IgD-negative memory B cell (primary cell): ENCODE measurements at regions not wholly inside any gene's neighbourhood (a gene's known extent, or its start where the extent isn't known, plus 50 kb on each side); places are given as distances from the start of the nearest gene placed in this dataset.

Experiments used
- H3K27ac Mint-ChIP-seq, 3 donors: one replicate each; pipeline ENCODE4 v1.8.0; 2020 to 2022; ENCODE audit warnings: mild to moderate bottlenecking in 3 of 3, mixed read lengths in 3 of 3, moderate library complexity in 1 of 3
- H3K27me3 Mint-ChIP-seq: one replicate; pipeline ENCODE4 v1.8.0; 2021; ENCODE audit warnings: mixed read lengths
- H3K36me3 Mint-ChIP-seq: one replicate; pipeline ENCODE4 v1.8.0; 2020; ENCODE audit warnings: mild to moderate bottlenecking, mixed read lengths
- H3K4me1 Mint-ChIP-seq, 3 donors: one replicate each; pipeline ENCODE4 v1.8.0; 2020 to 2022; ENCODE audit warnings: mixed read lengths in 3 of 3, mild to moderate bottlenecking in 1 of 3
- H3K4me3 Mint-ChIP-seq, 4 donors: one replicate each; pipeline ENCODE4 v1.8.0; 2020 to 2022; ENCODE audit warnings: mild to moderate bottlenecking in 4 of 4, mixed read lengths in 4 of 4, moderate library complexity in 3 of 4
- H3K9me3 Mint-ChIP-seq, 3 donors: one replicate each; pipeline ENCODE4 v1.8.0; 2020 to 2021; ENCODE audit warnings: mixed read lengths in 3 of 3, mild to moderate bottlenecking in 1 of 3

DNA sequence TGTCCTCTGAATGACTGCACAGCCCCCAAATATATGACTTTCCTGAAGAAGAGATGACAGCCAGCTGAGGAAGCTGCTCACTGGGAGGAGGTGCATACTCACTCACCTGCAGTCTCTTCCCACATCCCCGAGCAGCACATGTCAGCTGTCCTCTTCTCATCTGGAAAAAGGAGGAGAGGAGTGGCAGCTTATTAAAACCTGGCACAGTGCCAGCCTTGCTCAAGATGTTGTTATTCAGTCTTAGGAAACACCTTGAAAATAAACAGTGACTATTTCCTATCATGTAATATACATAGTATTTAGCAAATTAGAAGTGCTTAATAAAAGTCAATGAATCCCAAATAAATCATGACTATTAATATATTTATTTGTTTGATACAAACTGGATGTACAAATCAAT, 232.9 kb downstream of the EPM2A start:
- H3K36me3 Mint-ChIP-seq, result no peaks in the 10 kb centered on the region
- no peak overlapping the region for H3K27ac Mint-ChIP-seq
- H3K4me3 Mint-ChIP-seq, result no peak overlapping the region
- no peaks in the 10 kb centered on the region for H3K4me1 Mint-ChIP-seq
- peaks cover 0 to 4% (median 0%) of the 10 kb centered on the region in 3 donors for H3K9me3 Mint-ChIP-seq
- H3K27me3 Mint-ChIP-seq, result peaks cover 2% of the 10 kb centered on the region

DNA sequence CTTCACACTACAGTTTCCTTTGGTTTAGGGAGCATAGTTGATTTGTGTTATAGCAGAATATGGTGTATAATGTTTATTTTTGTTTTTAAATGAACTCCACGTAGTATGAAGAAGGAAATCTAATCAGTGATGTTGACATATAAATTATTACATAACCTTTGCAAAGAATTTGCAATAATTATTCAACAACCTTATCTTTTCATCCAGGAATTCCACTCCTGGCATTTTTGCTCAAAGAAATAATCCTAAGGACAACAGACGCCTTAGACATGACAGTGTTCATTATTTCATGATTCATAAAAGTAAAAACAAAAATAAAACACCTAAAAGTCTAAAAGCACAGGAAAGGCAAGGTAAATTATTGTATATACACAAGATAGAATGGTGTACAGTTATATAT, 229.2 kb downstream of the EPM2A start:
- Mint-ChIP-seq H3K27me3 (no peaks in the 10 kb centered on the region), H3K4me1 (no peaks in the 10 kb centered on the region), H3K9me3 (peaks cover 2 to 20% (median 12%) of the 10 kb centered on the region in 3 donors), H3K27ac (no peak overlapping the region), H3K4me3 (no peak overlapping the region), H3K36me3 (no peaks in the 10 kb centered on the region)

DNA sequence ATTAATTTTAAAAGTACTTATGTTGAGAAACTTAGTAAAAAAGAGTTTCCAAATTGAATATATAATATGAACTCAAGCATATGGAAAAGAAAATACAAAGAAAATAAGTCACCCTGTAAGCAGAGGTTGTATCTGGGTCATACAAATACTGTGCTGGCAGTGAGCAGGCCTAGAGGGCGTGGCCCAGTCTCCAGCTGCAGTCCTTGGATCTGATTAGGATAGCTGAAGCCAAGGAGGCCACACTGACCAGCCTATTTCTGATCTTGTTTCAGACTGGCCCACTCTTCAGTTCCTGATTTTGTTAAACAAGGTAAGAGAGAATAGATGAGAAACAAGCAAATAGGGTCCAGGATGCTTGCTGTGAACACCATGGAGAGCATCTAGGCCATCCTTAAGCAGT, 228.8 kb downstream of the EPM2A start:
- Mint-ChIP-seq H3K27me3 (no peaks in the 10 kb centered on the region), H3K9me3 (peaks cover 2 to 20% (median 12%) of the 10 kb centered on the region in 3 donors), H3K4me1 (no peaks in the 10 kb centered on the region), H3K4me3 (no peak overlapping the region), H3K27ac (peak overlapping the region in 1 of 3 donors; percentile 40), H3K36me3 (no peaks in the 10 kb centered on the region)

DNA sequence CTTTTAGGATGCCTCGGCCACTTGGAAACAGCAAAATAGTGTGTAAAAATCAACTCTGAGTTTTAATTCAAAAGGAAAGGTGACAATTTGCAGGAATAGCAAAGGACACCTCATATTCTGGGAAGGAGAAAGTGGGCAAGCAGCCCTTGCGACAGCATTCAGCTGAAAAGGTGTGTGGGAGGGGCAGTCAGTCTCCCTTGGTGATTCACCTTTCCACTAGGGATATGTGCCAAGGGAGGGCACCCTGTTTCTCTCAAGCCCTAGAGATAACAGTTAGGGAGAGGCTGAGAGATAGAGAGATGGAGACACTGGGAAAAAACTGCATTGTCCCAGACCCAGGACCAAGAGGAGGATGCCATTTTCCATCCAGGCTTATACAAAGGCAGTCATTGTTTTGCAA, 228.1 kb downstream of the EPM2A start:
- Mint-ChIP-seq H3K27me3 (no peaks in the 10 kb centered on the region), H3K9me3 (peaks cover 2 to 20% (median 12%) of the 10 kb centered on the region in 3 donors), H3K4me3 (no peak overlapping the region), H3K4me1 (no peaks in the 10 kb centered on the region), H3K36me3 (no peaks in the 10 kb centered on the region), H3K27ac (no peak overlapping the region)

DNA sequence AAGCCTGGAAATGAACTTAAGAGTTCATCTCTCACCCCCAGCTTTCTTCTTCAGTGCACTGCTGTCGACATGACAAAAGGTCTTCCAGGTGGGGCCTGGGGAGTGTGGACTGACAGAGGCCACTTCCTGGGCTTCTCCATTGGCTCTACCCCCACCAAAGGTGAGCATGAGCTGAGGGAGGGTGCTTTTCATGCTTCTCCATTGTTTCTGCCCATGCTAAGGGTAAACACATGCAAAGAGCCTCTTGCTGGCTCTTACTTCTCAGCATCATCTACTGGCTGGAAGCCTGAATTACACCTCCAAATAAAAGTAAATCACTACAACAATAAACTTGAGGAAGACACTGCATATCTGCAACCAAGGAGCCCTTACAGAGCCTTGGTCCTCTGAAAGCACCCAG, 227.2 kb downstream of the EPM2A start:
- Mint-ChIP-seq H3K27ac (no peak overlapping the region), H3K4me1 (no peaks in the 10 kb centered on the region), H3K4me3 (no peak overlapping the region), H3K27me3 (no peaks in the 10 kb centered on the region), H3K36me3 (no peaks in the 10 kb centered on the region), H3K9me3 (peaks cover 2 to 20% (median 14%) of the 10 kb centered on the region in 3 donors)

DNA sequence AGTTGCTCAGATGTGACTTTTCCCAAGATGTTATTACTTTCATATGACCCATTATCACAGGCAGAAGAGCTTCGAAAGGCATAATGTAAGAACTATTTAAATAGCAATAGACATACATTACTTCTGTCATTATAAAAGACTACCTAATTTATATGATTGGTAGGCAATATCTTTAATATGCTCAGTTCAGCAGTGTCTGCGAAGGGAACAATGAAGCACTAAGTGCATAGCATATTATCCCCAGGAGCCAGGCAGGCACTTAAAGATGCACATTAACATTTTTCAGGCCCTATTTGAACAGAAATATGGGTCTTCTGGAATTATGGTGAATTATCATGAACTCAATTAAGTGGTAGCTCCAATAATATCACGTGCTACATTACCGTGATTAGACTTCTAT, 217.8 kb downstream of the EPM2A start:
- H3K4me1 Mint-ChIP-seq, result no peaks in the 10 kb centered on the region
- H3K27ac Mint-ChIP-seq, result no peak overlapping the region
- H3K4me3 Mint-ChIP-seq, result no peak overlapping the region
- no peaks in the 10 kb centered on the region for H3K36me3 Mint-ChIP-seq
- H3K9me3 Mint-ChIP-seq, result peaks cover 0 to 2% (median 0%) of the 10 kb centered on the region in 3 donors
- no peaks in the 10 kb centered on the region for H3K27me3 Mint-ChIP-seq

DNA sequence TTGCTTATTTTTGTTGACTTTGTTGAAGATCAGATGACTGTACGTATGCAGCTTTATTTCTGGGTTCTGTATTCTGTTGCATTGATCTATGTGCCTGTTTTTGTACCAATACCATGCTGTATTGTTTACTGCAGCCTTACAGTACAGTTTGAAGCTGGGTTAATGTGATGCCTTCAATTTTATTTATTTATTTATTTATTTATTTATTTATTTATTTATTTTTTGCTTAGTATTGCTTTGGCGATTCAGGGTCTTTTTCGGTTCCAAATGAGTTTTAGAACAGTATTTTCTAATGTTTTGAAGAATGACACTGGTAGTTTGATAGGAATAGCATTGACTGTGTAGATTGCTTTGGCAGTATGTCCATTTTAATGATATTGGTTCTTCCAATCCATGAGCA, 210.3 kb downstream of the EPM2A start:
- no peaks in the 10 kb centered on the region for H3K36me3 Mint-ChIP-seq
- no peaks in the 10 kb centered on the region for H3K27me3 Mint-ChIP-seq
- no peak overlapping the region for H3K27ac Mint-ChIP-seq
- H3K4me3 Mint-ChIP-seq, result no peak overlapping the region
- peaks cover 5 to 8% (median 8%) of the 10 kb centered on the region in 3 donors for H3K9me3 Mint-ChIP-seq
- no peaks in the 10 kb centered on the region for H3K4me1 Mint-ChIP-seq

DNA sequence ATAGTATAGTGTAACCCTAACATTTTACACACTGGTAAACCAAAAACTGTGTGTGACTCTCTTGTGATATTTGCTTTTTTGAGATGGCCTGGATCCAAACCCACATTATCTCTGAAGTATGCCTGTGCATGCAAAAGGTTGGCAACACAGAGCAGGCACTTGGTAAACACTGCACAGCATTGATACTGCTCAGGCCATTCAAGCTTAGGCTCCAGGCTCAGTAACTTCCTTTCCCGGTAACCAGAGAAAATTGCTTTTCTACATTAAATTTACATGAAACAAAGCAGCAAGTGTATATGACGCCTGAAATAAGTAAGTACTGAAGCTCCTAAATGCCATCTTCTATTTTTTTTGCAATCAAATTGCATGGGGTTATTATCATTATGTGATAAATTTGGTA, 205.7 kb downstream of the EPM2A start:
- Mint-ChIP-seq H3K27ac (no peak overlapping the region), H3K27me3 (no peaks in the 10 kb centered on the region), H3K4me1 (no peaks in the 10 kb centered on the region), H3K9me3 (peaks cover under 1 to 8% (median 4%) of the 10 kb centered on the region in 3 donors), H3K36me3 (no peaks in the 10 kb centered on the region), H3K4me3 (no peak overlapping the region)

DNA sequence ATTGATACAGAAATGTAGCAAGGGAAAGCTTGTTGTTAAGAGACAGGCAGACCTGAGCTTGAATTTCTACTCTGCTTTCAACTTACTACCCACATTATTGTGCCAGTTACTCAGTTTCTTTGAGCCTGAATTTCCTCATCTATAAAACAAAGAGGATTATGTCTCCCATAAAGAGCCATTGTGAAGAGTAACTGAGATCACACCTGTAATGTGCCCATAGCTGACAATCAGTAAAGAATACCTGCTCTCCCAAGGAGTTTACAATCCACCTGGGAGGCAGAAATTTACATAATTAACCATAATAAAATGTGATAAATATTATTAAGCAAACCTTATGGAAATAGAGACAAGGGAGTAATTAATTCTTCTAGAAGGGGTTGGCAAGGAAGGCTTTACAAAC, 204.9 kb downstream of the EPM2A start:
- no peak overlapping the region for H3K4me3 Mint-ChIP-seq
- H3K27me3 Mint-ChIP-seq, result no peaks in the 10 kb centered on the region
- peaks cover 0 to 8% (median 4%) of the 10 kb centered on the region in 3 donors for H3K9me3 Mint-ChIP-seq
- no peaks in the 10 kb centered on the region for H3K36me3 Mint-ChIP-seq
- no peak overlapping the region for H3K27ac Mint-ChIP-seq
- H3K4me1 Mint-ChIP-seq, result no peaks in the 10 kb centered on the region

DNA sequence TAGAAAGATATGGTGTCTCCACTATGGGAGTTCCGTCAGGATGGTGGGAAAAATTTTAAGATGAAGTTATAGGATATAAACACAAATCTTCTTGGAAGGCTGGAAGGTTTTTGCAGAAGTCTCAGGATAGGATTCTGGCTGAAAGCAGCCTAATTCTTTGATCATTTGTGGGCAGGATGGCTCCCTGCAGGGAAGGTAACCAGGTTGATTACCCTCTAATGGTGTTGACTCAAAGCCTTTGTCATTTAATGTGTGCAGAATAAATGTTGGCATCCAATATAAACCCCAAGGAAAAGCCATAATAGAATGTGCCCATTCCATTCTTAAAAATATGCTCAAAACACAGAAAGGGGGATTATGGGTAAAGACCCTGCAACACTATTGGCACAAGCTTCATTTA, 204.3 kb downstream of the EPM2A start:
- Mint-ChIP-seq H3K9me3 (peaks cover 0 to 8% (median 4%) of the 10 kb centered on the region in 3 donors), H3K4me1 (no peaks in the 10 kb centered on the region), H3K36me3 (no peaks in the 10 kb centered on the region), H3K4me3 (no peak overlapping the region), H3K27ac (no peak overlapping the region), H3K27me3 (no peaks in the 10 kb centered on the region)

DNA sequence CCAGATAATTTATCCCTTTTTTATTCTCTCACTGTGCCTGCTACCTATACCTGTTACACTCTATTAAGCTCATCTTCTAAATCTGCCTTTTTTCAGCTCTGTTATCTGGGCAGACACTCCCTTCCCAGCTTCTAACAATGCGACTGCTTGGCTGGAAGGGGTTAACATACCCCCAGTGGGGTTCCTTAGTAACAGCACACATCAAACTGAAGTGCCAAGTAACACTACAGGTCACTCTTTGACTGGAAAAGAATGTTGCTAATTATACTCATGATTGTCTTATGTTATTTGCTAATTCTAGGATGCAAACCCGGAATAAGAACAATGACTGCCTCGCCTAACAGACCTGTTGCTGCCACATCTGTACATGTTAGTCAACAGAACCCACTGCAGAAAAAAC, 203.5 kb downstream of the EPM2A start:
- Mint-ChIP-seq H3K36me3 (no peaks in the 10 kb centered on the region), H3K4me3 (no peak overlapping the region), H3K27me3 (no peaks in the 10 kb centered on the region), H3K27ac (no peak overlapping the region), H3K4me1 (no peaks in the 10 kb centered on the region), H3K9me3 (peaks cover 0 to 5% (median 0%) of the 10 kb centered on the region in 3 donors)

DNA sequence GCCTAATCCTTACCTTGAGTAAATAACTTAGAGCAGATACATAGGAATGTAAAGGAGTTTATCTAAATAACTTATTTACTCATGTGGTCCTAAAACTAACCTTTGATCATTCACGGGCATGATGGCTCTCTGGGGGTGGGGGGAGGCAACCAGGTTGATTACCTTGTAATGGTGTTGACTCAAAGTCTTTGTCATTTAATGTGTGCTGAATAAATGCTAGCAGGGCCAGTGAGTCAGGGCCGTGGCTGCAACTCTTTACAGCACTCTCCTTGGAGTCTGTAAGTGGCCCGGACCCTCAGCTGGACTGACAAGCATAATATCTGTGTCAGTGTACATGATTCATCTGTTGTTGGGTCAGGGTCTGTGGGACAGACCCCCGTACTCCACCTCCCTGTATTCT, 203.0 kb downstream of the EPM2A start:
- no peaks in the 10 kb centered on the region for H3K27me3 Mint-ChIP-seq
- H3K9me3 Mint-ChIP-seq, result peaks cover 0 to 5% (median 0%) of the 10 kb centered on the region in 3 donors

DNA sequence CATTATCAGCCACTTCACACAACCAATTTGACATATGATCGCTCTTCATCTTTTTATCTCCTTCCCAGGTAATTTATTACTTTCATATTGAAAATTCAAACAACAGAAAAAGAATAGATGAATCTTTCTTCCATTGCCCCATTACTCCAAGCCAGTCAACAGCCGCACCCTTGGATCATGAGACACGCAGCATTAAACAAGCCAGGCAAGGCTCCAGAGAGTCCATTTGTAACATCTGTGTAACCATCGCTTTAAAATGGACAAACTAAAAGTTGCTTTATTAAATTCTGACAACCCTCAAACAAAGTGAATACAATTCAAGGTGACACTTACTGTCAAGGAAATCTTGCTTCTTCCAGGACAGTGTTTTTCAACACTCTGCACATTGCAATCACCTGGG, 200.3 kb downstream of the EPM2A start:
- H3K27ac Mint-ChIP-seq, result no peak overlapping the region
- no peak overlapping the region for H3K4me3 Mint-ChIP-seq
- H3K36me3 Mint-ChIP-seq, result no peaks in the 10 kb centered on the region
- H3K9me3 Mint-ChIP-seq, result peaks cover 0 to 6% (median 0%) of the 10 kb centered on the region in 3 donors
- H3K4me1 Mint-ChIP-seq, result no peaks in the 10 kb centered on the region
- peaks cover 1% of the 10 kb centered on the region for H3K27me3 Mint-ChIP-seq

More for the DNA sequence above, 203.0 kb downstream of the EPM2A start:
- Mint-ChIP-seq H3K27ac (no peak overlapping the region), H3K4me1 (no peaks in the 10 kb centered on the region), H3K4me3 (no peak overlapping the region), H3K36me3 (no peaks in the 10 kb centered on the region)

DNA sequence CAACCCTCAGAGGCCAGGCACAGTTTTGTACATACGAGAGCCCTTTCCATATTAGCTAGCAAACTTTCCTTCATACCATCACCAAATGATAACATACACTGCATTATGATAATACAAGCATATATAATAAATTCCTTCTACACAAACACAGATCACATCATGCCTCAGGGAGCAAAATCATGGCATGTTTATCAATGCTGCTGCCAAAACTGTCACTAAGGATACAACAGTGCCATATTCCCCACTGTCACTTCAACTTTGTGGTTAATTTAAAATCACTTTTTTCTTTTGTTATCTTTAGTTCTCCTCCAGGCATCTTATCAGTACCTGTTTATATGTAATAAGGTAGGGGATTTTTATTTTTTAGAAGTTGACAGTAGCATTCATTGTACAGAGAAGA, 196.3 kb downstream of the EPM2A start:
- H3K4me1 Mint-ChIP-seq, result peaks cover 0 to 1% (median 0%) of the 10 kb centered on the region in 3 donors
- no peaks in the 10 kb centered on the region for H3K36me3 Mint-ChIP-seq
- H3K27ac Mint-ChIP-seq, result no peak overlapping the region
- H3K4me3 Mint-ChIP-seq, result no peak overlapping the region
- peaks cover 0 to 6% (median 0%) of the 10 kb centered on the region in 3 donors for H3K9me3 Mint-ChIP-seq
- peaks cover 5% of the 10 kb centered on the region for H3K27me3 Mint-ChIP-seq

DNA sequence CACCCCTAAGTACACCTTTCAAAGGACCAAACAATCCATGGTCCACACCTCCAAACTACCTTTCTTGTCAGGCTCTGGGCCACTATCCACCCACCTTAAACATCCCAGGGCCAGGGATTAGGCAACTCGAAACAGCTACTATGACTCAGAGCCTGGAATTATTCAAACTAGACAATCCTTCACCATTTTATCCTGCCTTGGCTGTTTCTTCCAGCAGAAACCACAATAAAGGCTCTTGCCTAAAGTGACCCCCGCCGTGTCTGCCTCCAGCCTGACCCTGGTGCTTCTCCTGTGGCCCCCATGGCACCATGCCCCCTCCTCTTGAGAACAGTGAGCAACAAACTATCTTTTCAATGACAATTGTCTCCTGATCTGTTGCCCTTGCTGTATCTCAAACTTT, 195.5 kb downstream of the EPM2A start:
- Mint-ChIP-seq H3K4me3 (no peak overlapping the region), H3K27ac (no peak overlapping the region), H3K36me3 (no peaks in the 10 kb centered on the region), H3K9me3 (peaks cover 0 to 3% (median 0%) of the 10 kb centered on the region in 3 donors), H3K4me1 (peaks cover 0 to 1% (median 0%) of the 10 kb centered on the region in 3 donors), H3K27me3 (peaks cover 5% of the 10 kb centered on the region)

DNA sequence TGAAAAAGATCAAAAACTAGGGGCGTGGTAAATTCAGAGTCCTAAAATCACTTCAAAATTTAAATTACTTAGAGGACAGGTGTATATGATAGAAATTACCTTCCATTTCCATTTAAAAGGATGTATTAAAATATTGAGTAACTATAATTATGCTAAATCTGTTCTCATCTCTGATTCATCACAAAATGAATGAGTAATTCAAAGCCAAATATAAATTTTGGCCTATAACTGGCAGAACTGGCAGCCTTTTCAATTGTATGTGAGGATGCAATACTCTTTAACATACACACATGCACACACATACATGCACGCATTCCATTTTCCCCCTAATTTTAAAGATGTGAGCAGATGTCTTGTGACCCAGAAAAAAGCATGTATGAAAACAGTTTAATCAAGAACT, 194.6 kb downstream of the EPM2A start:
- Mint-ChIP-seq H3K27ac (no peak overlapping the region), H3K4me1 (peaks cover 0 to 1% (median 0%) of the 10 kb centered on the region in 3 donors)

DNA sequence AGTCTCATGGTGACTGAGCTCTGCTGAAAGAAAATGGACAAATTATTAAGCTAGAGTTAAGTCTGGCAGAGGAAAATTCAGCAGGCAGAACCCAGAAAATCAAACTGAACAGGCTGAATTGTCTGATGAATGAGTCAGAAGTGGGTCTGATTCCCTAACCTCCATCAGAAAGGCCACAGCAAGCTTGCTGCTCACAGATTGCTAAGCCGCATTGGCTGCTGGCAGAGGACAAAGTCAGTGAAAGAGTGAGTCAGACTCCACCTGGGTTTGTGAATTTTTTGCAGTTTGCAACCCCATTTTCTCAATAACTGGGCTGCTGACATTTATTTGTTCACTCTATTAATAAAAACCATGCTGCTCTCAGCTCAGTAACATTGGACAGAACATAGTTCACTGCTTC, 191.3 kb downstream of the EPM2A start:
- no peaks in the 10 kb centered on the region for H3K36me3 Mint-ChIP-seq
- no peak overlapping the region for H3K27ac Mint-ChIP-seq
- peaks cover 0 to 1% (median 0%) of the 10 kb centered on the region in 3 donors for H3K4me1 Mint-ChIP-seq
- no peak overlapping the region for H3K4me3 Mint-ChIP-seq
- peaks cover 0 to 2% (median 1%) of the 10 kb centered on the region in 3 donors for H3K9me3 Mint-ChIP-seq
- peaks cover 5% of the 10 kb centered on the region for H3K27me3 Mint-ChIP-seq

More for the DNA sequence above, 194.6 kb downstream of the EPM2A start:
- Mint-ChIP-seq H3K36me3 (no peaks in the 10 kb centered on the region), H3K9me3 (peaks cover 0 to 5% (median 0%) of the 10 kb centered on the region in 3 donors), H3K4me3 (no peak overlapping the region), H3K27me3 (peaks cover 5% of the 10 kb centered on the region)
